Left ventricle myocardium inferior (tissue), 1 donor: ENCODE measurements at regions not wholly inside any gene's neighbourhood (a gene's known extent, or its start where the extent isn't known, plus 50 kb on each side); places are given as distances from the start of the nearest gene placed in this dataset.
"Not testable (repeated sequence)": the region's sequence is repeated elsewhere in the genome, so short reads cannot be mapped to it uniquely, and the experiment has no call there.

ENCODE experiments used
- DNase-seq: peaks from one replicate; pipeline ENCODE4 v3.0.0-alpha.2; 2020
- H3K27ac ChIP-seq: fragments of 200-600 bp; replicated peaks from 2 replicates; pipeline ENCODE4 v1.8.0; 2021
- H3K27me3 ChIP-seq: fragments of 200-600 bp; 2 replicates; pipeline ENCODE4 v1.8.0; 2021; ENCODE audit warnings: low read depth
- H3K36me3 ChIP-seq: fragments of 200-600 bp; 2 replicates; pipeline ENCODE4 v1.8.0; 2021
- H3K4me1 ChIP-seq: fragments of 200-600 bp; 2 replicates; pipeline ENCODE4 v1.8.0; 2021
- H3K4me3 ChIP-seq: fragments of 200-600 bp; 2 replicates; pipeline ENCODE4 v1.8.0; 2021; ENCODE audit warnings: mild to moderate bottlenecking, moderate library complexity
- H3K9me3 ChIP-seq: fragments of 200-600 bp; replicated peaks from 2 replicates; pipeline ENCODE4 v1.8.0; 2021
- intact Hi-C: fragments of 100-400 bp; cut with micrococcal nuclease; formaldehyde crosslinking; loops from one replicate; pipeline ENCODE4 v1.11.0; 2022
- TF ChIP-seq, protein P1 (sequence below): fragments of 200-600 bp; IDR thresholded peaks from 2 replicates; pipeline ENCODE4 v1.8.0; 2021; ENCODE audit warnings: antibody characterized with exemption, mild to moderate bottlenecking, borderline replicate concordance
- donor health status: DM: no; HTN: yes; CAD: no; lungs with severe emphysema.

DNA sequence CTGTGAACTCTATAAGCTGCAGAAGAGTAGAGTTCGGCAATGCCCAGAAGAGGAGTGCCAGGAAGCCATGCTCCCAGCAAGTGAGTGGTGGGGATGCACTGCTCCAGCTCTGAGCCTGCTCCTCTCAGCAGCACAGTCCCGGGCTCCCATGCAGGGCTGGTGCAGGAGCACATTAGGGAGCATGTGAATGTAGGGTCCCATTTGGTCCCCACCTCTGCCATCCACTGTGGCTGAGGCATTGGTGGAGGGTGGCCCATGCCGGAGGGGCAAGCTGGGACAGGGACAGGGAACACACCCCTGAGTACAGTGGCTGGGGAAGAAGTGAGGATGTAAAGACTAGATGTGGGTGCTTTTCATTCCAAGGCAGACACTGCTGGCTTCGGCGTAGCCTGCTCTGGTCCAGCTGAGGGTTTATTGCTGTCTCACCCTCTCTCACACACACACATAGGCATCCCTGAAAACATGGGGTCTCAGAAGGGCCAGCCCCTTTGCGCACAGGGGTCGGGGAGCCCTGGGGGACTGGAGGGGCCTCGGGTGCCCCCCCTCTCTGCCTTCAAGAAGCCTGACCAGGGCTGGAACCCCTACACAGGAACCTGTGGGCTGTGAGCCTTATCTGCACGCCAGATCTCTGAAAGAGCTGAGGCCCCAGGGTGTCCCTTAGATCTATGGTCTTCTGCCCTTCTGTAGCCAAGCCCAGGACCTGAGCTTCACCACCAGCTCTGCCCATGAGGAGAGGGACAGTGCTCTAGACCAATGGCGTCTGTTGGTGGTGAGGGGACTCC is 341.0 kb downstream of the TCERG1L start:
- intact Hi-C loops, result no loop called here
- Histone ChIP-seq H3K4me1 (no peaks in the 10 kb centered on the region), H3K9me3 (no peaks in the 10 kb centered on the region), H3K27ac (no peak overlapping the region), H3K27me3 (peaks cover 38% of the 10 kb centered on the region), H3K4me3 (no peak overlapping the region), H3K36me3 (no peaks in the 10 kb centered on the region)
- TF ChIP-seq, protein P1, sequence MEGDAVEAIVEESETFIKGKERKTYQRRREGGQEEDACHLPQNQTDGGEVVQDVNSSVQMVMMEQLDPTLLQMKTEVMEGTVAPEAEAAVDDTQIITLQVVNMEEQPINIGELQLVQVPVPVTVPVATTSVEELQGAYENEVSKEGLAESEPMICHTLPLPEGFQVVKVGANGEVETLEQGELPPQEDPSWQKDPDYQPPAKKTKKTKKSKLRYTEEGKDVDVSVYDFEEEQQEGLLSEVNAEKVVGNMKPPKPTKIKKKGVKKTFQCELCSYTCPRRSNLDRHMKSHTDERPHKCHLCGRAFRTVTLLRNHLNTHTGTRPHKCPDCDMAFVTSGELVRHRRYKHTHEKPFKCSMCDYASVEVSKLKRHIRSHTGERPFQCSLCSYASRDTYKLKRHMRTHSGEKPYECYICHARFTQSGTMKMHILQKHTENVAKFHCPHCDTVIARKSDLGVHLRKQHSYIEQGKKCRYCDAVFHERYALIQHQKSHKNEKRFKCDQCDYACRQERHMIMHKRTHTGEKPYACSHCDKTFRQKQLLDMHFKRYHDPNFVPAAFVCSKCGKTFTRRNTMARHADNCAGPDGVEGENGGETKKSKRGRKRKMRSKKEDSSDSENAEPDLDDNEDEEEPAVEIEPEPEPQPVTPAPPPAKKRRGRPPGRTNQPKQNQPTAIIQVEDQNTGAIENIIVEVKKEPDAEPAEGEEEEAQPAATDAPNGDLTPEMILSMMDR, result no peak
- DNase-seq, result no peak

DNA sequence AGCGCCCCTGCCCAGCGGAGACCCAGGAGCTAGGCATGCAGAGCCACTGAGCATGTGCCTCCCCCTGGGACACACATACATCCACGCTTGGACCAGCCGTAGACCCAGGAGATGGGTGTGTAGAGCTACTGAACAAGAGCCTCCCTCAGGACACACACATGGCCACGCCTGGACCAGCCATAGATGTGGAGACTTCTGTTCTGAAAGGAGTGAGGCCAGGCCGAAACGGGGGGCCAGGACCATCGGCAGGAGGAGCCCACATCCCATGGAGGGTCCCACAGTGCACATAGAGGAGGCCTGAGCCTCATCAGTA is 340.4 kb downstream of the TCERG1L start:
- H3K36me3 ChIP-seq, result no peaks in the 10 kb centered on the region
- H3K27me3 ChIP-seq, result peaks cover 38% of the 10 kb centered on the region
- TF ChIP-seq, protein P1, result no peak
- no peak overlapping the region for H3K4me3 ChIP-seq
- H3K4me1 ChIP-seq, result no peaks in the 10 kb centered on the region
- intact Hi-C loops, result no loop called here
- H3K9me3 ChIP-seq, result no peaks in the 10 kb centered on the region
- no peak overlapping the region for H3K27ac ChIP-seq
- DNase-seq, result no peak

DNA sequence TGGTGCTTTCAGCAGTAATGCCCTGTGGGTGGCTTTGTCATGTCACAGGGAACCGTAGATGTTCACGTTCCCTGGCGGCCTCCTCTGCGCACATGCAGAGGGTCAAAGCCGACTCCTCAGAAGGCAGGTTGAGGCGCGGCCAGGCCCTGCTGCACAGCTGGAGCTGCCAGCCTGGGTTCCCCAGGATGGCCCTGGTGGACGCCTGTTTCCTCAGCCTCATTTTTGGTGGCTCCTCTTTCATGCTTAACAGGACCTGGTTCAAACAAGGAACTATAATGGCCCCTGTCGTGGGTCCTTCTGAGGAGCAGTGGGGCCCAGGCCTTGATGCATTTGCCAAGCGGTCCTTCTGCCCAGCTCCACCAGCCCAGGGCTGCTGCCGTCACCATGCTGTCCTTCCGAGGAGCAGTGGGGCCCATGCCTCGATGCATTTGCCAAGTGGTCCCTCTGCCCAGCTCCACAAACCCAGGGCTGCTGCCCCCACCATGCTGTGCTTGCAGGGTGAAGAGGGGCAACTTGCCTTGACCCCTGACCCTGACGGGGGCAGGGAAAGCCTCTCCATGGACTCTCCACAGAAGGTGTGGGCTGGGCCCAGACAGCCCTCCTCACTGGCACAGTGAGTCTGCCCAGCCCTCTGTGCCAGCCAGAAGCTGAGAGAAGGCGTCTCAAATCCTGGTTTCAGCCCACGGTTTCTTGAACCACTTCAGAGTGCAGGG is 338.2 kb downstream of the TCERG1L start:
- TF ChIP-seq, protein P1, result no peak
- H3K27me3 ChIP-seq, result peaks cover 38% of the 10 kb centered on the region
- H3K36me3 ChIP-seq, result no peaks in the 10 kb centered on the region
- no peak for DNase-seq
- H3K9me3 ChIP-seq, result peaks cover 11% of the 10 kb centered on the region
- intact Hi-C loops, result no loop called here
- no peak overlapping the region for H3K4me3 ChIP-seq
- H3K27ac ChIP-seq, result no peak overlapping the region
- no peaks in the 10 kb centered on the region for H3K4me1 ChIP-seq

DNA sequence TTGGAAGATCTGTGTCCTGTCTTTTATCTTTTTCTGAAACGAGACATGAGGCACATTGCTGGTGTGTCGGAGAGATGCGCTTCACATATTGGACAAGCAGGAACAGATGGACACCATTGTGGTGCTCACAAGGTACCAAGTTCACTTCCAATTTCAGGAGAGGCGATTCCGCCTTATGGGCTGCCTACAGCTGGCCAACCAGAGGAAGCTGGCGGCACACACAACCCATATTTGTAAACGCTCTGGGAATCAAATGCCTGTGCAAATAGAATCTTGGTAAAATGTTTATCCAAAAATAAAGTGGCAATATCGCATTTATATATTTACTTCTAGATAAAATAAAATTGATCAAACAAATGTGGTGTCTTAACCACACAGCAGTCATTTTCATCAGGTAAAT is 337.4 kb downstream of the TCERG1L start:
- Histone ChIP-seq H3K36me3 (no peaks in the 10 kb centered on the region), H3K4me1 (no peaks in the 10 kb centered on the region), H3K9me3 (peaks cover 13% of the 10 kb centered on the region), H3K27me3 (peaks cover 34% of the 10 kb centered on the region), H3K4me3 (no peak overlapping the region), H3K27ac (no peak overlapping the region)
- DNase-seq, result no peak
- intact Hi-C loops, result no loop called here
- TF ChIP-seq, protein P1, result no peak

DNA sequence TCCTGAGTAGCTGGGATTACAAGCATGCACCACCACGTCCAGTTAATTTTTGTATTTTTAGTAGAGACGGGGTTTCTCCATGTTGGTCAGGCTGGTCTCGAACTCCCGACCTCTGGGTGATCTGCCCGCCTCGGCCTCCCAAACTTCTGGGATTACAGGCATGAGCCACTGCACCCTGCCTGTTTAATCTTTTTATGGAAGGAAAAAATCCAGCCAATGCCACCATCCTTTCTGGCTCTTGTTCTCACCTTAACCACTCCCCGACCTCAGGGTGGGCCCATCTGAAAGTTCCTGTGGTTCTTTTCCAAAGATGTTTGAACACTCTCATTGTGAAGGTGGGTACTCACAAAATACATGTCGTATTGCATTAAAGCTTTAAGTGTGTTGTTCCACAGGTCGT is 336.2 kb downstream of the TCERG1L start:
- H3K27ac ChIP-seq, H3K4me1 ChIP-seq, DNase-seq, H3K4me3 ChIP-seq, H3K36me3 ChIP-seq, intact Hi-C loops: not testable (repeated sequence)
- peaks cover 13% of the 10 kb centered on the region for H3K9me3 ChIP-seq
- H3K27me3 ChIP-seq, result peaks cover 26% of the 10 kb centered on the region

DNA sequence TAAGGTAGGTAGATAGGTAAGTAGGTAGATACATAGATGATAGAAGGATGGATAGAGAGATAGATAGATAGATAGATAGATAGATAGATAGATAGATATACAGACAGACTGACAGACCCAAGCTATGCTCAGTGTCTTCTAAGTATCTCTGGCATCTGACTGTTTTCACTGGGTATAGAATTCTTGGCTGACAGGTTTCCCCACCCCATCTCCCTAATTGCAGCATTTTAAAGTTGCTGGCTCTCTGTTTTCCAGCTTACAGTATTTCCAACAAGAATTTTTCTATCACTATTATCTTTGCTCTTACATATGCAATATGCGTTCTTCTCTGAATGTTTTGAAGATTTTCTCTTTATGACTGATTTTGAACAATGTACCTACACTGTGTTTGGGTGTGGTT is 328.7 kb downstream of the TCERG1L start:
- DNase-seq, result no peak
- no peak overlapping the region for H3K27ac ChIP-seq
- H3K4me1 ChIP-seq, result no peaks in the 10 kb centered on the region
- H3K4me3 ChIP-seq, result no peak overlapping the region
- TF ChIP-seq, protein P1, result no peak
- H3K36me3 ChIP-seq, result no peaks in the 10 kb centered on the region
- H3K27me3 ChIP-seq, result peaks cover 19% of the 10 kb centered on the region
- intact Hi-C loops, result no loop called here
- peaks cover 18% of the 10 kb centered on the region for H3K9me3 ChIP-seq
